NOMO-1 treated with dmso at 0.1 percent for 144 hours (cell line): ENCODE measurements at regions not wholly inside any gene's neighbourhood (a gene's known extent, or its start where the extent isn't known, plus 50 kb on each side); places are given as distances from the start of the nearest gene placed in this dataset.

ENCODE experiments used
- DNase-seq: peaks from one replicate; lab custom pipeline; 2025; ENCODE audit not compliant: unreplicated experiment; lab: John Stamatoyannopoulos, UW

GRCh38 chr17:36862116-36862920, 75.0 kb upstream of the LHX1 start:
- DNase-seq: no peak

DNA sequence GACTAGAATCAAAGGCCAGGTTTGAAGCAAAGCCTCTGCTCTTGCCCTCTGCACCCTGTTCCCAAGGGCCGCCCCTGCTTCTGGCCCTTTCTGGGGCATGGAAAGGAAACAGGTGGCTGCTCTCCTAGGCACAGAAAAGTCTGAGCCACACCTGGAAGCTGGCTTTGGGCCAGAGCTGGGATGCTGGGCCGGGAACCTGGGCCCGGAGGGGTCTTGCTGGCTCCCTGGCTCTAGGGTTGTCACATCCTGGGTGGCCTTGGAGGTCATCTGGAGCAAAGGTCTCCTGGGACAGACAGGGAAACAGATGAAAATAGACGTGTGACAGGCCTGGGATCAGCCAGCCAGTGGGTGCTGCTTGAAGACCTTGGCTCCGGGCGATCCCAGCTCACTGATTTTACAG, 74.1 kb upstream of the LHX1 start:
- no peak for DNase-seq

GRCh38 chr17:36863676-36864612, 73.3 kb upstream of the LHX1 start:
- no peak for DNase-seq

GRCh38 chr17:36864827-36865430, 72.3 kb upstream of the LHX1 start:
- DNase-seq: no peak

DNA sequence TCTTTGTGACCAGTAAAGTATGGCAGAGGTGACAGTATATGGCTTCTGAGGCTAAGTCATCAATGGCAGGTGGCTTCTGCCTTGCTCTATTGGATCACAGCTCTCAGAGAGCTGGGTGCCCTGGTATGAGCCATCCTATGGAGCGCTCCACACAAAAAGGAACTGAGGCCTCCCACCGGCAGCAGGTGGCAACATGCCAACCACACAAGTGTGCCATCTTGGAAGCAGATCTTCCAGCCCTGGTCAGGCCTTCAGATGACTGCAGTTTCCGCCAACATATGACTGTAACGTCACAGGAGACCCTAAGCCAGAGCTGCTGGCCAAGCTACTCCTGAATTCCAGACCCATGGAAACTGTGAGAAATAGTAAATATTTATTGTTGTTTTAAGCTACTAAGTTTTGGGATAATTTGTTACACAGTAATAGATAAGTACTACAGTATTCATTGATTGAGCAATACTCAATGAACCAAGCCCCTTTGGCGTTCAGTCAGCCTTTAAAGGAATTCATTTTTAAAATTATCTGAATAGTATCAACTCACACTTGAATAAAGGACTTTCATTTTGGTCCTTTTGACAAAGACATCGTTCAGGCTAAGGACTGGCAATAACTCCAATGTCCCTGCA, 69.4 kb upstream of the LHX1 start:
- no peak for DNase-seq

- DNase-seq: no peak
Measured at GRCh38 chr17:36868777-36869176, 68.5 kb upstream of the LHX1 start.

- no peak for DNase-seq
Measured at GRCh38 chr17:36869441-36869840, 67.8 kb upstream of the LHX1 start.

DNA sequence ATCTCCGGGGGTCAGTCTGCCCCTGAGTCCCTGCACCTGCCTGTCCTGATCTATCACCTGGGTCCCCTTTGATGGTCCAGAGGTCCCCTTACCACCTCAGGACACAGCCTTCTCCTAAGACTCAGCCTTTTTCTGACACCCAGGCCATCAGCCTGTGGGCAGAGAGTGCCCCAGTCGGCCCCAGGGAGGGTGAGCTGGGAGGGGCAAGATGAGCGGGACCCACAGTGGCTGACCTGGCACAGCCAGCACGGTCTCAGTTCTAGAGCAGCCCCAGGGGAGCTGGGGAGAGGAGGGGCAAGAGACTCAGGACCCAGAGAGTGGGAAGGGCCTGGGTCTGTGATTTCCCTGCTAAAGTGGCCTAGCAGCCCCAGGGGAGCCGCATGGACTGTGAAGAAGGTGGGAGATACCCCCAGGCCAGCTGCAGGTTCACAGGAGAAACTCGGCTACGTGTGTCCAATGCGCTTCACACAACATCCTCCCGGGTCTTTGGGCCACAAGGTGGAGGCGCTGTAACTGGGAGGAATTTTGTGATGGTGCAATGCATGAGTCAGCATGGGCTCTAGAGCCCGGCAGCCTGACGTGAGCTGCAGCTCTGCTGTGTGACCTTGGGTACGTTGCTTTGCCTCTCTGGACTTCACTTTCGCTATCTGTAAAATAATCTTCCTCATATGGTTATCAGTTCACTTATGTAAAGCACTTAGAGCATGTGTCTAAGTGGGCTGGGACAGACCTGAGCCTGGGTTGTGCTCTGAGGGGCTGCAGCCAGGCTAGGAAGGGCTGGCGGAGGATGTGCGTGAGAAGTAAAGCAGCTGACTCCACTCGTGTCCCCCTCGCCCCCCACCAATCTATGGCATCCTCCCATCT, 67.2 kb upstream of the LHX1 start:
- DNase-seq: no peak

GRCh38 chr17:36870720-36870999, 66.6 kb upstream of the LHX1 start:
- no peak for DNase-seq

GRCh38 chr17:36875698-36876293, 61.5 kb upstream of the LHX1 start:
- no peak for DNase-seq

DNA sequence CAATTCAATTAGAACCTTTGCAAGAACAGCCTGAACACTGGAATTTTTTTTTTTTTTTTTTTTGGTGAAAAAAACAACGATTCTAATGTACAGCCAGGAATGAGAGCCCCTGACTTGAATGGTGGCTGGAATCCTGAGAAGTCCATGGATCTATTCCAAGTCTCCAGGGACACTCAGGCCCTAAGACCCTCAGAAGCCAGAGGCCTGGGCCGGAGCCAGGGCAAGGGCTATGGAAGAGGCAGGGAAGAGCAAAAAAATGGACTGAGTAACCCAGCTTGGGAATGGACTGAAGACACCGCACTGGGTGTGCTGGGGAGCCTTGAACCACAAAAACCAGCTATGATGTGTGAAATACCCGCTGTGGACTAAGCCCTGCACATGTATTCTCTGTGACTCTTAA, 60.3 kb upstream of the LHX1 start:
- no peak for DNase-seq

GRCh38 chr17:36877771-36878170, 59.5 kb upstream of the LHX1 start:
- DNase-seq: no peak

GRCh38 chr17:36878216-36878615, 59.1 kb upstream of the LHX1 start:
- DNase-seq: no peak

DNA sequence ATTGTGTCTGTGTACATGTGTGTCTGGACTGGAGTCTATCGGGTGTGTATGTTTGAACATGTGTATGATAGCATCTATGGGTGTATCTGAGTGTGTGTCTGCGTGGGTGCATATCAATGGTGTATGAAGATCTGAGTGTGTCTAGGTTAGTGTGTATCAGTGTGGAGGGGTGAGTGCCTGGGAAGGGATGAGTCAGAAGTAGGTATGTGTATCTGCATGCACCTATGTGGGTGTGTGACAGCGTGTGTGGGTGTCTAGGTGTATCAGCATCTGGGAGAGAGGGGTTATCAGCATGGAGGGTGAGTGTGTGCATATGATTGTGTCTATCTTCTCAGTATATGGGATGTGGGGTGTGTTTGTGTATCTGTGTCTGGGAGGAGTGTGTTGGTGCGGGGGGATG, 58.2 kb upstream of the LHX1 start:
- no peak for DNase-seq

- DNase-seq: no peak
Measured at GRCh38 chr17:36879624-36880131, 57.6 kb upstream of the LHX1 start.

DNA sequence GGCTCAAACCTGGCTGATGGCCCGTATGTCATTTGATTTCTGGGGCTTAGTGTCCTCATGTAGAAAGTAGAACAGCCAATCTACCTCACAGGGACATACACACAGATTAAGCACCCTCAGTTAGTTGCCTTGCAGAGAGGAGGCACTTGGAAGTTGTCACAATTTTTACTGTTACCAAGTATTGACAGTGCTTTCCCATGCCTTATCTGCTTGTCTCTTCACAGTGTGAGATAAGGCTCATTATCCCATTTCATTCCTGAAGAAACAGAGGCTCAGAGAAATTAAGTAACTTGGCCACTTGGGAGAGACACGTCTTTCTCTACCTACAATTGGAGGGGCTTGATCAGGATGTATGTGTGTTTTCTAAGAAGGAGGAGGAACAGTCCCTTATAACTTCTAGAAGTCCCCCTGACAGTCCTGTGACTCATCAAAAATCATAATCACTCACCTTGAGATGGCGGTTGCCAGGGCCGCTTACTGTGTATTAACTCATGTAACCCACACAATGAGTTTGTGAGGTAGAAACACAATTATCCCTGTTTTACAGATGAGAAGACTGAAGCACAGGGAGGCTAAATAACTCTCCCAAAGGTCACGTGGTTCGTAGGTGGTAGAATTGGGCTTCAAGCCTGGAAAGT, 56.9 kb upstream of the LHX1 start:
- DNase-seq: no peak

GRCh38 chr17:36881323-36881722, 56.0 kb upstream of the LHX1 start:
- DNase-seq: no peak

- no peak for DNase-seq
Measured at GRCh38 chr17:36884495-36885152, 52.7 kb upstream of the LHX1 start.

- DNase-seq: no peak
Measured at GRCh38 chr17:36885153-36885735, 52.0 kb upstream of the LHX1 start.
